GM12892 (cell line): ENCODE measurements at regions not wholly inside any gene's neighbourhood (a gene's known extent, or its start where the extent isn't known, plus 50 kb on each side); places are given as distances from the start of the nearest gene placed in this dataset.

Experiments
- POLR2A ChIP-seq: IDR thresholded peaks from 2 replicates; pipeline ENCODE4 v1.6.1; 2011; ENCODE audit warnings: low read depth, low read length, control low read depth
- POLR2AphosphoS5 ChIP-seq: IDR thresholded peaks from 2 replicates; pipeline ENCODE4 v1.6.1; 2011; ENCODE audit warnings: low read depth, low read length, control low read depth
- TAF1 ChIP-seq: IDR thresholded peaks from 2 replicates; pipeline ENCODE4 v1.6.1; 2011; ENCODE audit warnings: low read depth, mild to moderate bottlenecking, control low read depth, low read length, borderline replicate concordance

- TF ChIP-seq POLR2A = no peak
- TF ChIP-seq POLR2AphosphoS5 = no peak
- TF ChIP-seq TAF1 = no peak
Observed at GRCh38 chr3:68360492-68360891, 571.9 kb downstream of the TAFA4 start.
